ENCODE measurements at regions not wholly inside any gene's neighbourhood (a gene's known extent, or its start where the extent isn't known, plus 50 kb on each side); places are given as distances from the start of the nearest gene placed in this dataset.

DNA sequence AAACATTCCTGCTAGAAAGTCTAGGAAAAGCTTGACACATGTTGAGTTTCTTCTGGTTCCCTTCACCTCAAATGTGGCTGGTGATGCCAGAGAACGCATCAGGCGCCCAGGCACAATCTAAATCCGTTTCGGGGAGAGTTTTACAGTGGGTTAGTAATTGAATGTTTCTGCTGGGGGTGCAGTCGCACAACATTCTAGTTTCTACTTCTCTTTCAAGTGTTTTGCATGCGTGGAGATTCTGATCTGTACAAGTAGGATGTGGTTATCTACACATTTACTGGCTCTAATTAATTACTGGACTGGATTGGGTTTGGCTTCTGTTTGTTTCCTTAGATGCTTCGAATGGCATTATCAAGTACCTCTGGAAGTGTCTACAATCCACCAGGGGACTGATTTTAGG lies 173.8 kb downstream of the TMEM26 start:
- ChIA-PET CTCF (no interaction called here), POLR2A (ENCODE audit: unreplicated experiment) (no interaction called here)
- H3K4me3 ChIP-seq (ENCODE audit: low read length): no peak overlapping the region
- H3F3A ChIP-seq (ENCODE audit: low read length, unreplicated experiment): no peaks in the 10 kb centered on the region
- no peak for DNase-seq
- no peak overlapping the region for H3K4me2 ChIP-seq (ENCODE audit: low read length)
- H3K9me2 ChIP-seq (replicated peaks; ENCODE audit: low read length): no peaks in the 10 kb centered on the region
- H3K9ac ChIP-seq (ENCODE audit: low read length): no peak overlapping the region
- TF ChIP-seq, protein P1, sequence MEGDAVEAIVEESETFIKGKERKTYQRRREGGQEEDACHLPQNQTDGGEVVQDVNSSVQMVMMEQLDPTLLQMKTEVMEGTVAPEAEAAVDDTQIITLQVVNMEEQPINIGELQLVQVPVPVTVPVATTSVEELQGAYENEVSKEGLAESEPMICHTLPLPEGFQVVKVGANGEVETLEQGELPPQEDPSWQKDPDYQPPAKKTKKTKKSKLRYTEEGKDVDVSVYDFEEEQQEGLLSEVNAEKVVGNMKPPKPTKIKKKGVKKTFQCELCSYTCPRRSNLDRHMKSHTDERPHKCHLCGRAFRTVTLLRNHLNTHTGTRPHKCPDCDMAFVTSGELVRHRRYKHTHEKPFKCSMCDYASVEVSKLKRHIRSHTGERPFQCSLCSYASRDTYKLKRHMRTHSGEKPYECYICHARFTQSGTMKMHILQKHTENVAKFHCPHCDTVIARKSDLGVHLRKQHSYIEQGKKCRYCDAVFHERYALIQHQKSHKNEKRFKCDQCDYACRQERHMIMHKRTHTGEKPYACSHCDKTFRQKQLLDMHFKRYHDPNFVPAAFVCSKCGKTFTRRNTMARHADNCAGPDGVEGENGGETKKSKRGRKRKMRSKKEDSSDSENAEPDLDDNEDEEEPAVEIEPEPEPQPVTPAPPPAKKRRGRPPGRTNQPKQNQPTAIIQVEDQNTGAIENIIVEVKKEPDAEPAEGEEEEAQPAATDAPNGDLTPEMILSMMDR (conservative IDR thresholded peaks at IDR 0.05; ENCODE audit: low read depth, low read length): no peak
- TF ChIP-seq EZH2phosphoT487 (IDR thresholded peaks at IDR 0.05; ENCODE audit: borderline replicate concordance, low read length) (no peak), EZH2 (IDR thresholded peaks at IDR 0.05; ENCODE audit: low read length, unreplicated experiment) (no peak)
- H2AFZ ChIP-seq (ENCODE audit: low read length): no peak overlapping the region
- no peak for ATAC-seq
- no peaks in the 10 kb centered on the region for H3K36me3 ChIP-seq (ENCODE audit: low read depth, low read length)
- H4K20me1 ChIP-seq (ENCODE audit: low read length): no peaks in the 10 kb centered on the region
- no peak overlapping the region for H3K27ac ChIP-seq (ENCODE audit: low read length)
- no TSS peak for BruUV-seq (replicated peaks)
- H3K79me2 ChIP-seq (ENCODE audit: low read length): no peaks in the 10 kb centered on the region
- intact Hi-C loops (cut with micrococcal nuclease): no loop called here
- no peaks in the 10 kb centered on the region for H3K9me3 ChIP-seq (ENCODE audit: low read length)
- H3K27me3 ChIP-seq (ENCODE audit: low read length): no peaks in the 10 kb centered on the region
- H3K4me1 ChIP-seq (ENCODE audit: insufficient read depth, low read length): peaks cover 13% of the 10 kb centered on the region

DNA sequence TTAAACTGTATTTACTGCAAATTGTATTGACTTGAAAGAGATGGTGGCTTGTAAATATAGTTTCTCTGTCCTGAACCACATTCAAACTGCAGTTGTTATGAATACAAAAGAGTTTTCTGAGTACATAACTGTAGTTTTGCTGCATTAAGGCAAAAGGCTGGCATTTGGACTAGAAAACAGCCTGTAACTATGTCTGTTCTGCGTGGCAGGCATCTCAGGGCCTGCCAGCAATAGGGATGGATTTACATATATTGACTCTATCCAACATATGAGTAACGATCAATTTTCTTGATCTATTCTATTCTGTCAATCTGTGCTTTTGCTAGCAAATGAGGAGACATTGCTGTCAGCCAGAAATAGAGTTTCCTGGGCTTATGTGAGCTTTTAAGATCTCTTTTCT lies 174.6 kb downstream of the TMEM26 start:
- H4K20me1 ChIP-seq (ENCODE audit: low read length): no peaks in the 10 kb centered on the region
- intact Hi-C loops (cut with micrococcal nuclease): no loop called here
- DNase-seq: no peak

DNA sequence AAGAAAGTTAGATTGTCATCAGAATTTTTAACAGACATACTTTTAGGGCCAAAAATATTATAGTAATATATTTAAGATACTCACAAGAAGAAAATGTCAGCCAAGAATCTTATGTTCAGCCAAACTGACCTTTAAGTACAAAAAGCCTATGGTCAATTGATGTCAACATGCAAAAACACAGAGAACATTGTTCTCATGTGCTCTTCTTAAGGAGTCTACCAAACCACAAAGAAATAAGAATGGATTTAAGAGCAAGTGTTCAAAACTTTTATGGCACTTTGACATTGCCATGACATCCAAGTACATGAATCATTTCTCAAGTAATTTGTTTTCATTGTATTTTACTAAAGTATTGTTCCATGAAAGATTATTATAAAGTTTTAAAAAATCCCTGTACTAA lies 180.4 kb downstream of the TMEM26 start:
- Histone ChIP-seq H3K9me3 (ENCODE audit: low read length) (no peaks in the 10 kb centered on the region), H3K4me3 (ENCODE audit: low read length) (no peak overlapping the region), H3F3A (ENCODE audit: low read length, unreplicated experiment) (no peaks in the 10 kb centered on the region), H3K9ac (ENCODE audit: low read length) (no peak overlapping the region), H3K4me2 (ENCODE audit: low read length) (no peak overlapping the region), H3K36me3 (ENCODE audit: low read depth, low read length) (no peaks in the 10 kb centered on the region), H4K20me1 (ENCODE audit: low read length) (no peaks in the 10 kb centered on the region), H3K79me2 (ENCODE audit: low read length) (no peaks in the 10 kb centered on the region), H3K4me1 (ENCODE audit: insufficient read depth, low read length) (peaks cover 14% of the 10 kb centered on the region), H3K27ac (ENCODE audit: low read length) (no peak overlapping the region), H3K27me3 (ENCODE audit: low read length) (no peaks in the 10 kb centered on the region), H3K9me2 (replicated peaks; ENCODE audit: low read length) (no peaks in the 10 kb centered on the region), H2AFZ (ENCODE audit: low read length) (no peak overlapping the region)
- POLR2A ChIA-PET (ENCODE audit: unreplicated experiment): no interaction called here
- intact Hi-C loops (cut with micrococcal nuclease): loop anchor here (5.0 kb wide), 3 partner anchors 295 to 1810 kb away; no protein-coding TSS in a partner anchor
- BruUV-seq (replicated peaks): no TSS peak
- TF ChIP-seq EZH2 (IDR thresholded peaks at IDR 0.05; ENCODE audit: low read length, unreplicated experiment): no peak
- no peak for TF ChIP-seq EZH2phosphoT487 (IDR thresholded peaks at IDR 0.05; ENCODE audit: borderline replicate concordance, low read length)
- TF ChIP-seq, protein P1 (conservative IDR thresholded peaks at IDR 0.05; ENCODE audit: low read depth, low read length): no peak
- DNase-seq (no peak), ATAC-seq (no peak)
- CTCF ChIA-PET: interaction anchor here (0.9 kb wide), 1 partner anchor 11 kb away, joined by 3 read pairs; no protein-coding TSS in a partner anchor

More for the DNA sequence above, 174.6 kb downstream of the TMEM26 start:
- no peaks in the 10 kb centered on the region for H3K79me2 ChIP-seq (ENCODE audit: low read length)
- no TSS peak for BruUV-seq (replicated peaks)
- H3F3A ChIP-seq (ENCODE audit: low read length, unreplicated experiment): no peaks in the 10 kb centered on the region
- H3K36me3 ChIP-seq (ENCODE audit: low read depth, low read length): no peaks in the 10 kb centered on the region
- H3K4me3 ChIP-seq (ENCODE audit: low read length): no peak overlapping the region
- CTCF ChIA-PET: no interaction called here
- no peaks in the 10 kb centered on the region for H3K9me3 ChIP-seq (ENCODE audit: low read length)
- POLR2A ChIA-PET (ENCODE audit: unreplicated experiment): no interaction called here
- no peak overlapping the region for H3K27ac ChIP-seq (ENCODE audit: low read length)
- no peak overlapping the region for H3K4me2 ChIP-seq (ENCODE audit: low read length)
- no peak overlapping the region for H2AFZ ChIP-seq (ENCODE audit: low read length)
- ATAC-seq: no peak
- no peaks in the 10 kb centered on the region for H3K27me3 ChIP-seq (ENCODE audit: low read length)
- no peak overlapping the region for H3K9ac ChIP-seq (ENCODE audit: low read length)
- peaks cover 7% of the 10 kb centered on the region for H3K4me1 ChIP-seq (ENCODE audit: insufficient read depth, low read length)
- no peaks in the 10 kb centered on the region for H3K9me2 ChIP-seq (replicated peaks; ENCODE audit: low read length)
- no peak for TF ChIP-seq EZH2phosphoT487 (IDR thresholded peaks at IDR 0.05; ENCODE audit: borderline replicate concordance, low read length)
- no peak for TF ChIP-seq EZH2 (IDR thresholded peaks at IDR 0.05; ENCODE audit: low read length, unreplicated experiment)
- TF ChIP-seq, protein P1 (conservative IDR thresholded peaks at IDR 0.05; ENCODE audit: low read depth, low read length): no peak
